NCI-H2081 (cell line): ENCODE measurements at regions not wholly inside any gene's neighbourhood (a gene's known extent, or its start where the extent isn't known, plus 50 kb on each side); places are given as distances from the start of the nearest gene placed in this dataset.

ENCODE experiments used
- DNase-seq, 2 experiments: peaks; one replicate each; lab custom pipeline; 2025; lab: John Stamatoyannopoulos, UW

GRCh38 chr4:162640152-162640551, 476.4 kb upstream of the FSTL5 start:
- DNase-seq, result no peak

GRCh38 chr4:162634390-162634789, 470.6 kb upstream of the FSTL5 start:
- DNase-seq, result no peak

GRCh38 chr4:162622664-162623063, 458.9 kb upstream of the FSTL5 start:
- DNase-seq, result no peak

- DNase-seq, result no peak
These were observed 446.3 kb upstream of the FSTL5 start for GRCh38 chr4:162610116-162610515.

- no peak for DNase-seq
These were observed 422.5 kb upstream of the FSTL5 start for GRCh38 chr4:162586266-162586665.

- no peak for DNase-seq
These were observed 418.4 kb upstream of the FSTL5 start for GRCh38 chr4:162582180-162582579.

GRCh38 chr4:162565730-162566129, 401.9 kb upstream of the FSTL5 start:
- DNase-seq, result no peak

- DNase-seq, result no peak
These were observed 396.3 kb upstream of the FSTL5 start for GRCh38 chr4:162560073-162560472.

- DNase-seq, result no peak
These were observed 393.8 kb upstream of the FSTL5 start for GRCh38 chr4:162557516-162558106.

- no peak for DNase-seq
These were observed 371.3 kb upstream of the FSTL5 start for GRCh38 chr4:162535121-162535520.

GRCh38 chr4:162523171-162523570, 359.4 kb upstream of the FSTL5 start:
- DNase-seq, result peak in 1 of 2 experiments; percentile 12

- DNase-seq, result no peak
These were observed 358.9 kb upstream of the FSTL5 start for GRCh38 chr4:162522724-162523123.

GRCh38 chr4:162510937-162511336, 347.1 kb upstream of the FSTL5 start:
- DNase-seq, result no peak

- no peak for DNase-seq
These were observed 346.3 kb upstream of the FSTL5 start for GRCh38 chr4:162510115-162510514.

GRCh38 chr4:162509333-162509732, 345.5 kb upstream of the FSTL5 start:
- DNase-seq, result no peak

- DNase-seq, result no peak
These were observed 342.5 kb upstream of the FSTL5 start for GRCh38 chr4:162506253-162506652.

- DNase-seq, result no peak
These were observed 340.1 kb upstream of the FSTL5 start for GRCh38 chr4:162503868-162504267.

- no peak for DNase-seq
These were observed 338.3 kb upstream of the FSTL5 start for GRCh38 chr4:162502109-162502508.

- no peak for DNase-seq
These were observed 335.7 kb upstream of the FSTL5 start for GRCh38 chr4:162499478-162499877.

- DNase-seq, result no peak
These were observed 334.4 kb upstream of the FSTL5 start for GRCh38 chr4:162498168-162498567.

- DNase-seq, result peak in 1 of 2 experiments; percentile 10
These were observed 333.9 kb upstream of the FSTL5 start for GRCh38 chr4:162497564-162498167.

- DNase-seq, result no peak
These were observed 331.1 kb upstream of the FSTL5 start for GRCh38 chr4:162494935-162495334.

- DNase-seq, result no peak
These were observed 321.7 kb upstream of the FSTL5 start for GRCh38 chr4:162485486-162485885.

- DNase-seq, result no peak
These were observed 311.4 kb upstream of the FSTL5 start for GRCh38 chr4:162475246-162475645.
